CD4-positive, alpha-beta T cell treated with Interleukin-21 for 1 hour (primary cell): ENCODE measurements at regions not wholly inside any gene's neighbourhood (a gene's known extent, or its start where the extent isn't known, plus 50 kb on each side); places are given as distances from the start of the nearest gene placed in this dataset.

Experiments used
- DNase-seq: peaks from one replicate; pipeline ENCODE4 v3.0.0-alpha.2; 2020

DNA sequence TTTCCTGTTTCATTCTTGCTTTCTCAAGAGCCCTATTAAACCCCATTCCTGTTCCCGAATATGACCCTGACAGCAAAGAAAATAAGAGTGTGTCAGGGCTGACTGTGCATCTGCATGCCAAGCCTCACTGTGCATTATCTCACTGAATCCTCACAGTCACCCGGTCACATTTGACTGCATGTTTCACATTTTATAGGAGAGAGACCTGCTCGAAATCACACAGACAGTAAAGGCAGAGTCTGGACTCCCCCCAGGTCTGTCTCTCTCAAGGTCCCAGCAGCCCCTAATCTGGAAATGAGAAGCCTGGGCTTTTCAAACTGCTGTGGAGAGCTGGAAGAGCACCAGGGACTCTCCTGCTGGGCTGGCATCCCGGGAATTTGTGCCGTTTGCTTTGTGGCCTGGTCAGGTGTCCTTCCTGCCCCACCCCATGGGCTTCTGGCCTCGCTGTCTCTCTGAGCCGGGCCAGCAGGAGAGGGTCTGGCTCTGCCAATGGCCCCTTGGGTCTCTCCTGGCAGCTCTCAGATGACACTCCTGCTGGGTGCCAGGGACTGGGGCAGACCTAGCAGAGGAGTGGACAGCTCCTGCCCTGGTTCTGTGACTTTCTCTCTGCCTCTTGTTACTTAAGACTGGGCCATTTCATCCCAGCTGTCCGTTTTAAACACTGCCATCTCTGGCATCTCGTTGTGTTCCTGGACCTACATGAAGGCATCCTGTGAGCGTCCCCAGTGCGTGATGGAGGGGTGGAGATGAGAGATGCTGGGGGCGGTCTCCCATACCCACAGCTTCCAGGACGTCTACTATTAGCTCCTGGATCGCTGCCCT lies 173.6 kb downstream of the ARHGAP12 start:
- DNase-seq, result no peak

DNA sequence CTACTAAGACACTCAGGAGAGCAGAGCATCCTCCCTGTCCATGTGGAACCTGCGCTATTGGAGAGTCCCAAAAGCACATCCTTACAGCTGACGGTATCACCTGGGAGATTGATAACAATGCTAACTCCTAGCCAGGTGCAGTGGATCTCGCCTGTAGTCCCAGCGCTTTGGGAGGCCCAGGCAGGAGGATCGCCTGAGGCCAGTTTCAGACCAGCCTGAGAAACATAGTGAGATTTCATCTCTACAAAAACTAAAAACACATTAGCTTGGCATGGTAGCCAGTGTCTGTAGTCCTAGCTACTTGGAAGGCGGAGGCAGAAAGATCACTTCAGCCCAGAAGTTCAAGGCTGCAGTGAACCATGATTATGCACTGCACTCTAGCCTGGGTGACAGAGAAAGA lies 174.9 kb downstream of the ARHGAP12 start:
- no peak for DNase-seq

DNA sequence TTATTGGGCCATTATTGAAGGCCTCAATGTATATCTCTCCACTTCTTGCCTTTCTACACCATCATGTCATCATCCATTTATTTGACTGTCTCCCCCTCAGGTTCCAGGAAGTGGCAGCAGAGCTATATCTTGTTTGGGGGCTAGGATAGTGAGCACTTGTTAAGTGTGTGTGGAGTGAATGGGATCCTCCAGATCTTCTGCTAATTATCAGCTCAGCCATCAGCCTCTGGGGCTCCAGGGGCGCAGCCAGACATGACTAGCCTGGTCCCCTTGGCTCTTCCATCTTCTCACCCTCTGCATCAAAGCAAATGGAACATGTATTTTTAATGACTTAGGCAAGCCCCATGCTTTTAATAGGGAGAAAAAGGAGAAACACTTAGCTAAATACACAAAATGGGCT lies 176.5 kb downstream of the ARHGAP12 start:
- DNase-seq, result no peak

DNA sequence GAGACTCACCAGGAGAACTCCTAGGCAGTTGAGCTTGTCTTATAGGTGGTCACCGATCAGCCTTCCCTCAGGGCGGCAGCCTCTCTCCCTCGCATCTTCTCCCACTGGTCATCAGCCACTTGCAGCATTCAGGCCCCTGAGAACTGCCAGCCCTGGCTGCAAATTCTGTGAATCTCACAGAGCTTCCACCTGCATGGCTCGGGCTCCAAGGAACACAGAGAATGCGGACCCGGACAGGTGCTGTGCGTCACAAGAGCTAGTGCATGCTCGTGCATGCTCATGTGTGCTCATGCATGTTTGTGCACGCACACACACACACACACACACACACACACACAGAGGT lies 176.9 kb downstream of the ARHGAP12 start:
- no peak for DNase-seq

DNA sequence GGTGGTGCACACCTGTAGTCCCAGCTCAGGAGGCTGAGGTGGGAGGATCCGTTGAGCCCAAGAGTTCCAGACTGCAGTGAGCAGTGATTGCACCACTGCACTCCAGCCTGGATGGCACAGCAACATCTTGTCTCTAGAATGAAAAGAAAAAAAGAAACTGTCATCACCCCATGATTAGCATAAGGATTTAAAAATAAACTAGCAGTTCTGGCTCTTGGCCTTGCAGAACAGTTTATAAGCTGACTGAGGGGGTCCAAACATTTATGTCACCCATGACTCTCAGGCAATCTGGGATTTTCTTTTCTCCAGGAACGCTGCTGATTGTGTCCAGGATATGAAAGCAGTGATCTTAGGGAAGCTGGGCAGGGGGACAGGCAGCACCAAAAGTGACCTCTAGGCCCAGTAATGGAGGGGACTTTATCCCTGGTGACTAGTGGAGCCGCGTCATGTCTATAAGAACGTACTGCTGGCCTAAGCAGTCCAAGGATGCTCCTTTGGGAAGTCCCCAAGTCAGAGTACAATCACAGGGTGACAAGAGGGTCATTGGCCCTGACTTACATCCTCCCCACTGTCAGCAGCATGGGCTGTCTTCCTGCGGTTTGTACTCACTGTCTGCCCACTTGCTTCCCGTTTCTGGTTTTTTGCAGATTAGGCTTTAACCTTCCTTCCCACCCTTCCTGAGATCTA lies 177.4 kb downstream of the ARHGAP12 start:
- DNase-seq, result no peak

- DNase-seq, result no peak
These were observed 178.4 kb downstream of the ARHGAP12 start for GRCh38 chr10:31749981-31750840.

- DNase-seq, result no peak
These were observed 179.3 kb downstream of the ARHGAP12 start for GRCh38 chr10:31749301-31749700.

DNA sequence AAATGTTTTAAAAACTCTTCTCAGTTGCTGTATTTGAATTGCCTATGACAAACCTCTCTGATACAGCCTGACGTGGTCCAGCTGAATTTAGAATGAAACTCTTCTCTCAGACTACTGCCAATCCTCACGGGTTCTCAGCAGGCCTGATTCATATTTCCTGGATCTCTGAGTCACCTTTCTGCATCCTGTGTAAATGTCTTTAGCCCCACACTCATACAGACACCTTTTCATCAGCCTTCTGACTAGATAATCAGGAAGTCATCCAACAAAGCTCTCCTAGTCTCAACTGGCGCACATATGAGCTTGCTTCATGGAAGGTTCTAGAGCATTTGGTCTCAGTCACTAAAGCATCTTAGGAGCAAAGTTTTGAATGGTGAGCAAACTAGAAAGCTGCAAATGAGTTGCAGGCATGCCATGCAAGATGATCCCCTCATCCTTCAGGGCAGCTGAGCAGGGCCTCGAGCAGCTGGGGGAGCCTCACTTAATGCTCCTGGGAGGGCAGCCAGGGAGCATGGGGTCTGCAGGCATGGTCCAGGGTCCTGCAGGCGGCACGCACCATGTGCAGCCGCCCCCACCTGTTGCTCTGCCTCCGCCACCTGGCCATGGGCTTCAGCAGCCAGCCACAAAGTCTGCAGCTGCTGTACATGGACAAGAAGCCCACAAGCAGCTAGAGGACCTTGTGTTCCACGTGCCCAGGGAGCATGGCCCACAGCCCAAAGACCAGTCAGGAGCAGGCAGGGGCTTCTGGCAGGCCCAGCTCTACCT lies 182.8 kb downstream of the ARHGAP12 start:
- peak; percentile 8 for DNase-seq

DNA sequence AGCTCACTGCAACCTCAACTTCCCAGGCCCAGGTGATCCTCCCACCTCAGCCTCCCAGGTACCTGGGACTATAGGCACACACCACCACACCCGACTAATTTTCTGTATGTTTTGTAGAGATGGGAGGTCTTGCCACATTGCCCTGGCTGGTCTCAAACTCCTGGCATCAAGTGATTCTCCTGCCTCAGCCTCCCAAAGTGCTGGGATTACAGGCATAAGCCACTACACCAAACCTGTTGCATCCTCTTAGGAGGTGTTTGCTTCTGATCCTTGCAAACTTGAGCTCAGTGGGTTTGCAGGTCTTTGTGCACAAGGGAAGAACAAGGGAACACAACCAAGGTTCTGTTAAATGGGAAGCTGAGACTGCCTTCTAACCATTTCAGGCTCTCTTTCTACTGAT lies 184.6 kb downstream of the ARHGAP12 start:
- DNase-seq, result no peak

GRCh38 chr10:31742255-31742654 lies 186.4 kb downstream of the ARHGAP12 start:
- DNase-seq, result no peak

DNA sequence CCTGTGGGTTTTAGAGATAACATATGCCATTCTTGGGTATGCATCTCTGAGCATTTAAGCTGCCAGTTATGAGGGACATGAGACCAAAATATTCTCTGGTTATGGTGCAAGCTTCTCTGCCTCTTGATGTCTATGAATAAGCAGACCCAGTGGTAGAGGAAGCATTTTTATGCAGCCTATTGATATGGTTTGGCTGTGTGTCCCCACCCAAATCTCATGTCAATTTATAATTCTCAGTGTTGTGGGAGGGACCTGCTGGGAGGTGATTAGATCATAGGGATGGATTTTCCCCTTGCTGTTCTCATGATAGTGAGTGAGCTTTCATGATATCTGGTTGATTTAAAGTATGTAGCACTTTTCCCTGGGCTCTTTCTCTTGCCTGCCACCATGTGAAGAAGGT lies 187.2 kb downstream of the ARHGAP12 start:
- no peak for DNase-seq

GRCh38 chr10:31739711-31740110 lies 188.9 kb downstream of the ARHGAP12 start:
- no peak for DNase-seq

DNA sequence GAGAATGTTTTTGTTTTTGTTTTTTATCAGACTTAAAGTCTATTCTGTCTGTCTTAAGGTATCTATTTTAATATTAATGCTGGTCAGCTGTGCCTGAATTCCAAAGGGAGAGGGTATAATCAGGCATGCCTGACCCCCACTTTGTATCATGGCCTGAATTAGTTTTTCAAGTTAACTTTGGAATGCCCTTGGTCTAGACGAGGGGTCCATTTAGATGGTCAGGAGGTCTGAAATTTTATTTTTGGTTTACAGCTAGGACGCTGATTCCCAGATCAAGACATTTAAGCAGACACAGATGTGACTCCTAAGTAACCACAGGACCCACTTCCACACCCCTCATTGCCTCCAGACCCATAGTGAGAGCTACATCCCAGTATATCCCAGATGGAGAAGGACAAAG lies 189.5 kb downstream of the ARHGAP12 start:
- no peak for DNase-seq

GRCh38 chr10:31731711-31732110 lies 196.9 kb downstream of the ARHGAP12 start:
- no peak for DNase-seq

GRCh38 chr10:31730776-31731175 lies 197.9 kb downstream of the ARHGAP12 start:
- no peak for DNase-seq

DNA sequence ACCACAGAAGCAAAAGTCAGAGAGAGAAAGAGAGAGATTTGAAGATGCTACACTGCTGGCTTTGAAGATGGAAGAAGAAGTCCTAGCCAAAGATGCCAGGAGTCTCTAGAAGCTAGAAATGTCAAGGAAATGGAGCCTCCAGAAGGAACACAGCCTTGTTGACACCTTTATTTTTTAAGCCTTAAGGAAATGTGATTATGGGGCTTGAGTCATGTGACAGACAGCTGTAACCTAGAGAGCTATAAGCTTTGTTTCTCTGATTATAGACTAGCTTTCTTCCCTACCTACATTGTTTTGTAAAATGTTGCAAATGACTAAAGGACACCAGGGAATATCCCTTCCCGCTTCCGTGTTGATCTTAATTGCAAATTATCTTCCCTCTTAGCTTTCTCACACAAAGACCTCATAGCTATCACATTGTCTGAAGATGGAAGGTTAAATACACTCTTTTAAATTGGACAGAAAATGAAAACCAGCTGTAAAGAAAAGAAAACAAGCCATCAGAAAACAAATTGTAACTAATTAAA lies 199.9 kb downstream of the ARHGAP12 start:
- no peak for DNase-seq

DNA sequence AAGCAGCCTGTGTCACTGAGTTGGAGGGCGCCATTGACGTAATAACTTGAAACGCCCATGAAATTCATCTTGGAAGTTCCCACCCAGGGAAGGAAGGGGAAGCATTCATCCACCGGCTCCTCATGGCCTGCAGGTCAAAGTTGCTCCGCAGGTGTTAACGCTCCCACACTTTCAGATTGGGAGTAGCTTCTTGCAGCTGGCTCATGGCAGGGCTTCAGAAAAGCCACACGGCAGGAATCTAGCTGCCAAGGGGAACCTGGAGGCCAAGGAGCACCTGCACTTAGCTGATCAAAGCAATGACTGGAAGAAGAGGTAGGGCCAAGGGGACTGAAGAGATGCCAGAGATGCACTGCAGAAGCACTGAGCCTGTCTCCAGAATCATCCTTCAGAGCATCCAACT lies 203.2 kb downstream of the ARHGAP12 start:
- DNase-seq, result no peak

DNA sequence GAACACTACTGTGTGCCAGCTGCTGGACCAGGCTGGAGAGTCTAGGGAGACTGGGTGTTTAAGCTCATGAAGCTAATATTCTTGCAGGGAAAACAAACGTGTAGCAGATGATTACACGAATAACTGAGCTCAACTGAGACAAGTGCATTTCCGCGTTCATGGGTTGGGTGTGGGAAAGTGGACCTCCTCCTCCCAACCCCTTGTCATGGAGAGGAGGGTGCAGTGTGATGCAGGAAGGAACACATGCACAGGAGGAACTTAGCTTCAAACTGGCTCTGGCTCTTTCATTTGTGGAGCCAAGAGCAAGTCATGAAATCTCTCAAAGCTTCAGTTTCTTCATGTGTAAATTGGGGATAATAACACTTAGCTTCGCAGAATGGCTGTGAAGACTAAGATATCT lies 204.3 kb downstream of the ARHGAP12 start:
- no peak for DNase-seq

DNA sequence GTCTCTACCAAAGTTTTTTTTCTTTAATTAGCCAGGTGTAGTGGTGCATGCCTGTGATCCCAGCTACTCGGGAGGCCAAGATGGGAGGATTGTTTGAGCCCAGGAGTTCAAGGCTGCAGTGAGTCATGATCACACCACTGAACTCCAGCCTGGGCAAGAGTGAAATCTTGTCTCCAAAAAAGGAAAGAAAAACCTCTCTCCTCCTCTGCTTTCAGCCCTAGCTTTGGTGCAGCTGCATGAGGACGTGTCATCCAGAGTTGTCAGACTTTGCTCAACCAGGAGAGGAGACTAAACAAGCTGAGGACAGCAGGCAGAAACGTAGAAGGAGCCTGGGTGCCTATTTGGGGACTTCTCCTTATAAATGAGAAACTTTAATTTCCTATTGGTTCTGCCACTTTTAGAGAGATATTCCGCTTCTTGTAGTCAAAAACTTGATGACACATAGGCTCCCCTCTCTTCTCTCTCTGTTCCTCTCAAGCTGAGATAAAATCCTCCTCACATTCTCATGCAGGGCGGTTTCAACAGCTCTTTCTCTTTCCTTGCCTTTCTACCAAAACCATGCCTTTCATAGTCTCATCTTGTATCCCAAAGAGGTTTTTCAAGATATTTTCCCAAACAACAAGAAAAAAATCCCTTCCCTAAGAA lies 205.4 kb downstream of the ARHGAP12 start:
- DNase-seq, result no peak

DNA sequence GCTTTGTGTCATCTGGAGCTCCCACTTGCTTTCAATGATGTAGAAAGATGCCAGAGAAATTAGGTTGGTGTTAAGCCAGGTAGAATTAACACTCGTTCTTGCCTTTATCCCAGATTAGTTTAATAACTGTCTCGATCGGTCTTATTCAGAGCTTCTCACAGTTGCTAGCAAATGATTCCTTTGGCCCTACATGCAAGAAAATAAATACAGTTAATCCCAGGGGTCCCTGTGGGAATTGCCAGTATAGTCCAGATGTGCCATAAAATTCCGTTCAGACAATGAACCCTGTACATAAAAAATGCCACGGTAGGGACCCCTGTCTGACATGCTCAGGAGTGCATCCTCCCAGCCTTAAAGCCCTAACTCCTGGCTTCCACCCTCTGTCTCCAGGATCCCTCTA lies 207.5 kb downstream of the ARHGAP12 start:
- no peak for DNase-seq

- DNase-seq, result no peak
These were observed 208.1 kb downstream of the ARHGAP12 start for GRCh38 chr10:31720546-31720945.

DNA sequence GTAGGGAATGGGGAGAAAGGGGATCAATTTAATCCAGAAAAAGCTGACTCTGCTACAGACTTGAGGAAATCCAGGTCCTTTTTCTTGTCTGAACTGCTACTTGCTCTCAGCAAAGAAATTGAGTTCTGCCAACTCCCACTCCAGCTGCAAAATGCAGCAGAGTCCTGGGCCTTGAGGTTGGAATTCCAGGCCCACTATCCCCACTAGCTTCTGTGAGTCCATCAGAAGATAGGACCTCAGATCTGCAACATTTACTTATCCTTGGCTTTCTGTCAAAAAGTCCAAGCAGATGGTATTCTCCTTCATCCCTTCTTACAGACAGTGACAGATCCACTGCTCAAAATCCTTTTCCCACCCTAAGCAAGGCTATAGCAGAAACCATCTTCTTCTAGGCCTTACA lies 219.2 kb downstream of the ARHGAP12 start:
- DNase-seq, result no peak
